PC-9 (cell line): ENCODE measurements at regions not wholly inside any gene's neighbourhood (a gene's known extent, or its start where the extent isn't known, plus 50 kb on each side); places are given as distances from the start of the nearest gene placed in this dataset.
"Not testable (repeated sequence)": the region's sequence is repeated elsewhere in the genome, so short reads cannot be mapped to it uniquely, and the experiment has no call there.

ENCODE experiments used
- CTCF ChIP-seq: fragments of 200-600 bp; sonication (generic); conservative IDR thresholded peaks from 2 replicates; pipeline ENCODE4 v1.6.1; 2017; ENCODE audit warnings: mixed run types, antibody characterized with exemption, mild to moderate bottlenecking, moderate library complexity
- EZH2 ChIP-seq: fragments of 200-600 bp; sonication (generic); IDR thresholded peaks from 2 replicates; pipeline ENCODE4 v1.8.0; 2017; ENCODE audit warnings: antibody characterized with exemption, low read depth

GRCh38 chr7:140257278-140257677, 80.5 kb upstream of the KDM7A start:
- not testable (repeated sequence) for TF ChIP-seq CTCF, EZH2
